Endothelial cell of umbilical vein (primary cell): ENCODE measurements at regions not wholly inside any gene's neighbourhood (a gene's known extent, or its start where the extent isn't known, plus 50 kb on each side); places are given as distances from the start of the nearest gene placed in this dataset.

ENCODE experiments used
- BruUV-seq: library from RNA; stranded (reverse); fragments of 400-500 nt; replicated peaks from 2 replicates; lab custom pipeline; 2021; lab: Mats Ljungman, UMichigan
- CTCF ChIA-PET: fragments of 300-600, 350-600 bp; sonication (Branson Sonifier 250); formaldehyde crosslinking; loops from one replicate; lab custom pipeline; 2021; ENCODE audit warnings: antibody characterized with exemption, inconsistent platforms; lab: Charles Lee
- POLR2A ChIA-PET: fragments of 300-600, 350-600 bp; sonication (Branson Sonifier 250); formaldehyde crosslinking; loops from one replicate; lab custom pipeline; 2021; ENCODE audit warnings: antibody characterized with exemption, inconsistent platforms; lab: Charles Lee
- DNase-seq: peaks from one replicate; pipeline ENCODE4 v3.0.0-alpha.2; 2011; ENCODE audit warnings: low read depth, low spot score
- FAIRE-seq: peaks from 2 replicates; lab custom pipeline; 2011; peaks lifted over from hg19 to GRCh38; lab: Jason Lieb, UNC
- H2AFZ ChIP-seq: 2 replicates; pipeline ENCODE4 v1.6.0; 2012; ENCODE audit warnings: low read depth, low read length, control low read depth, inconsistent platforms
- H3K27ac ChIP-seq: 2 replicates; pipeline ENCODE4 v1.5.1; 2011; ENCODE audit warnings: low read depth, mild to moderate bottlenecking, control low read depth, low read length, moderate library complexity; ENCODE audit not compliant: insufficient read depth
- H3K27me3 ChIP-seq, 2 experiments: 2 replicates each; pipeline versions ENCODE4 v1.6.0 to v1.6.1; 2011; ENCODE audit warnings: low read length in 2 of 2, mixed read lengths in 1 of 2; ENCODE audit not compliant: control insufficient read depth in 2 of 2, insufficient read depth in 2 of 2
- H3K36me3 ChIP-seq, 2 experiments: 2 replicates in 1 of 2; 3 replicates in 1 of 2; pipeline ENCODE4 v1.5.1; 2011; ENCODE audit warnings: low read length in 2 of 2, mild to moderate bottlenecking in 1 of 2, moderate library complexity in 1 of 2; ENCODE audit not compliant: control insufficient read depth in 2 of 2, insufficient read depth in 2 of 2; ENCODE audit errors: extremely low read depth in 1 of 2
- H3K4me1 ChIP-seq: 3 replicates; pipeline ENCODE4 v1.5.1; 2011; ENCODE audit warnings: mild to moderate bottlenecking, low read length; ENCODE audit not compliant: control insufficient read depth, insufficient read depth; ENCODE audit errors: extremely low read depth
- H3K4me2 ChIP-seq: 2 replicates; pipeline ENCODE4 v1.6.1; 2011; ENCODE audit warnings: low read length, control low read depth, mixed read lengths; ENCODE audit not compliant: insufficient read depth
- H3K4me3 ChIP-seq, 3 experiments: fragments of 200-600 bp in 1 of 3; sonication (generic), shearing (Covaris generic) in 1 of 3; replicated peaks in 1 of 3; 2 replicates each; pipeline ENCODE4 v1.5.1; 2011 to 2016; ENCODE audit warnings: control low read depth in 3 of 3, low read length in 3 of 3, mild to moderate bottlenecking in 2 of 3, inconsistent platforms in 1 of 3, low read depth in 1 of 3, moderate library complexity in 1 of 3; ENCODE audit not compliant: insufficient read depth in 1 of 3
- H3K79me2 ChIP-seq: 2 replicates; pipeline ENCODE4 v1.6.0; 2012; ENCODE audit warnings: low read length, inconsistent platforms; ENCODE audit not compliant: control insufficient read depth, insufficient read depth
- H3K9ac ChIP-seq: replicated peaks from 2 replicates; pipeline ENCODE3; 2011; ENCODE audit warnings: low read length, control low read depth; ENCODE audit not compliant: insufficient read depth; ENCODE audit errors: extremely low read depth
- H3K9me1 ChIP-seq: replicated peaks from 3 replicates; pipeline ENCODE4 v1.6.0; 2011; ENCODE audit warnings: mild to moderate bottlenecking, low read length; ENCODE audit not compliant: control insufficient read depth, insufficient read depth; ENCODE audit errors: extremely low read depth
- H3K9me3 ChIP-seq: replicated peaks from 2 replicates; pipeline ENCODE4 v1.5.1; 2012; ENCODE audit warnings: low read length, inconsistent platforms; ENCODE audit not compliant: control insufficient read depth, insufficient read depth
- H4K20me1 ChIP-seq: replicated peaks from 2 replicates; pipeline ENCODE3; 2011; ENCODE audit warnings: mild to moderate bottlenecking, low read length; ENCODE audit not compliant: control insufficient read depth, insufficient read depth; ENCODE audit errors: extremely low read depth
- EZH2 ChIP-seq: IDR thresholded peaks from 2 replicates; pipeline ENCODE4 v1.6.1; 2012; ENCODE audit warnings: borderline replicate concordance, low read depth, mild to moderate bottlenecking, moderate library complexity, low read length, inconsistent platforms; ENCODE audit not compliant: severe bottlenecking
- FOS ChIP-seq: IDR thresholded peaks from 2 replicates; pipeline ENCODE4 v1.6.1; 2011; ENCODE audit warnings: mild to moderate bottlenecking, low read length, moderate library complexity, borderline replicate concordance; ENCODE audit not compliant: insufficient read depth
- JUN ChIP-seq: IDR thresholded peaks from 2 replicates; pipeline ENCODE4 v1.6.1; 2011; ENCODE audit warnings: borderline replicate concordance, low read depth; ENCODE audit not compliant: insufficient read length, insufficient read depth
- MYC ChIP-seq: IDR thresholded peaks from one replicate; pipeline ENCODE4 v1.6.1; 2011; ENCODE audit warnings: mild to moderate bottlenecking, low read depth, low read length
- POLR2AphosphoS5 ChIP-seq: IDR thresholded peaks from 2 replicates; pipeline ENCODE4 v1.6.1; 2012; ENCODE audit warnings: low read depth, mild to moderate bottlenecking, control low read depth, low read length, moderate library complexity; ENCODE audit not compliant: insufficient read depth
- dilution Hi-C: fragments of 300-500 bp; cut with MboI; formaldehyde crosslinking; loops from one replicate; pipeline ENCODE4 v1.15.0; 2019; ENCODE audit warnings: low sequenced_read_pairs; ENCODE audit not compliant: extremely low pct_ligation_motif_present
- intact Hi-C: fragments of 100-400 bp; cut with micrococcal nuclease; formaldehyde crosslinking; loops from one replicate; pipeline ENCODE4 v1.10.0; 2022
- TF ChIP-seq, protein P1 (sequence below), 2 donors: IDR thresholded peaks; 1 replicate in 1 of 2; 2 replicates in 1 of 2; pipeline ENCODE4 v1.5.1; 2011; ENCODE audit warnings: low read length in 2 of 2, mild to moderate bottlenecking in 2 of 2, moderate library complexity in 2 of 2, control low read depth in 1 of 2, inconsistent platforms in 1 of 2, low read depth in 1 of 2; ENCODE audit not compliant: insufficient read depth in 1 of 2; ENCODE audit errors: extremely low read depth in 1 of 2

DNA sequence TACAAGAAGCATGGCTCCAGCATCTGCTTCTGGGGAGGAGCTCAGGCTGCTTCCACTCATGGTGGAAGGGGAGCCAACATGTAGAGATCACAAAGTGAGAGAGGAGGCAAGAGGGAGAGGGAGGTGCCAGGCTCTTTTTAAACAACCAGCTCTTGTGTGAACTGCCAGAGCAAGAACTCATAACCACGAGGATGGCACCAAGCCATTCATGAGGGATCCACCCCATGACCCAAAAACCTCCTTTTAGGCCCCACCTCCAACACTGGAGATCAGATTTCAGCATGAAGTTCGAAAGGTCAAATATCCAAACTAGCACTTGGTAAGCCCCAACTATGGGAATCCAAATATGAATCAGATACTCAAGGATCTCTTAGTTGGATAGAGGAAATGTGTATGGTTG lies 131.2 kb downstream of the RXFP2 start:
- ChIA-PET CTCF (no interaction called here), POLR2A (no interaction called here)
- H3K9ac ChIP-seq = no peak overlapping the region
- H4K20me1 ChIP-seq = no peaks in the 10 kb centered on the region
- no peaks in the 10 kb centered on the region for H3K9me1 ChIP-seq
- dilution Hi-C loops = no loop called here
- intact Hi-C loops = no loop called here
- no peaks in the 10 kb centered on the region for H3K79me2 ChIP-seq
- H3K36me3 ChIP-seq = no peaks in the 10 kb centered on the region
- no peak overlapping the region for H3K4me2 ChIP-seq
- BruUV-seq = no TSS peak
- FAIRE-seq = no peak
- H3K27ac ChIP-seq = no peak overlapping the region
- peaks cover 0 to 2% of the 10 kb centered on the region in 2 experiments for H3K27me3 ChIP-seq
- TF ChIP-seq, protein P1, sequence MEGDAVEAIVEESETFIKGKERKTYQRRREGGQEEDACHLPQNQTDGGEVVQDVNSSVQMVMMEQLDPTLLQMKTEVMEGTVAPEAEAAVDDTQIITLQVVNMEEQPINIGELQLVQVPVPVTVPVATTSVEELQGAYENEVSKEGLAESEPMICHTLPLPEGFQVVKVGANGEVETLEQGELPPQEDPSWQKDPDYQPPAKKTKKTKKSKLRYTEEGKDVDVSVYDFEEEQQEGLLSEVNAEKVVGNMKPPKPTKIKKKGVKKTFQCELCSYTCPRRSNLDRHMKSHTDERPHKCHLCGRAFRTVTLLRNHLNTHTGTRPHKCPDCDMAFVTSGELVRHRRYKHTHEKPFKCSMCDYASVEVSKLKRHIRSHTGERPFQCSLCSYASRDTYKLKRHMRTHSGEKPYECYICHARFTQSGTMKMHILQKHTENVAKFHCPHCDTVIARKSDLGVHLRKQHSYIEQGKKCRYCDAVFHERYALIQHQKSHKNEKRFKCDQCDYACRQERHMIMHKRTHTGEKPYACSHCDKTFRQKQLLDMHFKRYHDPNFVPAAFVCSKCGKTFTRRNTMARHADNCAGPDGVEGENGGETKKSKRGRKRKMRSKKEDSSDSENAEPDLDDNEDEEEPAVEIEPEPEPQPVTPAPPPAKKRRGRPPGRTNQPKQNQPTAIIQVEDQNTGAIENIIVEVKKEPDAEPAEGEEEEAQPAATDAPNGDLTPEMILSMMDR (IDR thresholded peaks at IDR 0.05; ENCODE audit: extremely low read depth in 1 of 2, insufficient read depth in 1 of 2, low read depth in 1 of 2, low read length in 2 of 2) = no peak
- TF ChIP-seq MYC (no peak), EZH2 (no peak)
- H3K9me3 ChIP-seq = no peaks in the 10 kb centered on the region
- no peak overlapping the region for H2AFZ ChIP-seq
- no peaks in the 10 kb centered on the region for H3K4me1 ChIP-seq
- no peak for DNase-seq
- no peak overlapping the region for H3K4me3 ChIP-seq

DNA sequence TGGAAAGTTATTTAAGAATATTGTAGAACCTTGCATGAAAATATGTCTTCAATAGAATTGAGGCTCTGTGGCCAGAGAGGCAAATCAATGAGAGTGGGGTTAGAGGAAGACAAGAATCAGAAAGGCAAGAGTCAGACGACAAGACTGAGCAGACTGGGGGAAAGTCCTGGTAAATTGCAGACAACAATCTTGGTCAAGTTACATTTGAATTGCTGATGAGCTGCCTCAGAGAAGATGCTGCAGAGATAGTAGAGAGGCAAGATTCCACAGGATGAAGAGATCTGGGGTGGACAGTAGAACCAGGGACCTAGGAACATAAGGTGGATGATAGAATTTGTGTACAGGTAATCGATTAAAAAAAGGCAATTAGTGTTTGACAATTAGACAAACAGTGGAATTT lies 133.8 kb downstream of the RXFP2 start:
- Histone ChIP-seq H3K9me3 (no peaks in the 10 kb centered on the region), H3K36me3 (no peaks in the 10 kb centered on the region), H3K4me1 (no peaks in the 10 kb centered on the region), H3K4me2 (no peak overlapping the region), H3K9me1 (no peaks in the 10 kb centered on the region), H3K9ac (no peak overlapping the region), H4K20me1 (no peaks in the 10 kb centered on the region), H3K27ac (no peak overlapping the region), H2AFZ (no peak overlapping the region), H3K79me2 (no peaks in the 10 kb centered on the region), H3K27me3 (peaks cover 0 to 2% of the 10 kb centered on the region in 2 experiments), H3K4me3 (no peak overlapping the region)
- dilution Hi-C loops (no loop called here), intact Hi-C loops (no loop called here)
- TF ChIP-seq FOS (no peak), JUN (no peak), POLR2AphosphoS5 (no peak), MYC (no peak)
- BruUV-seq = no TSS peak
- POLR2A ChIA-PET = no interaction called here
- DNase-seq (no peak), FAIRE-seq (no peak)
- CTCF ChIA-PET = no interaction called here
